HCT116 (cell line): ENCODE measurements at regions not wholly inside any gene's neighbourhood (a gene's known extent, or its start where the extent isn't known, plus 50 kb on each side); places are given as distances from the start of the nearest gene placed in this dataset.
A peak's percentile ranks its signal among the peaks of the same experiment; 100 is the strongest.
"Not testable (repeated sequence)": the region's sequence is repeated elsewhere in the genome, so short reads cannot be mapped to it uniquely, and the experiment has no call there.

ENCODE experiments used
- ATAC-seq: fragments of 200-7000 bp; cut with Tn5 transposase; 2 replicates; pipeline ENCODE4 v1.9.1; 2020; ENCODE audit warnings: mild to moderate bottlenecking, moderate library complexity
- BruUV-seq: library from RNA; stranded (reverse); fragments of 400-500 nt; replicated peaks from 2 replicates; lab custom pipeline; 2021; lab: Mats Ljungman, UMichigan
- CTCF ChIA-PET: fragments of 300-600 bp; sonication (Branson Sonifier 250); formaldehyde crosslinking; loops from one replicate; lab custom pipeline; 2021; ENCODE audit warnings: antibody characterized with exemption; lab: Charles Lee
- POLR2A ChIA-PET: fragments of 300-600, 350-600 bp; sonication (Branson Sonifier 250); formaldehyde crosslinking; loops from one replicate; lab custom pipeline; 2021; ENCODE audit warnings: antibody characterized with exemption; lab: Charles Lee
- RAD21 ChIA-PET, 2 experiments: fragments of 300-600 bp; sonication (Branson Sonifier 250); formaldehyde crosslinking; loops; one replicate each; lab custom pipeline; 2023; ENCODE audit warnings: low total read pairs in 2 of 2; ENCODE audit not compliant: uncharacterized antibody in 2 of 2, unreplicated experiment in 2 of 2, low non-redundant PET in 1 of 2; lab: Charles Lee
- DNase-seq: peaks from one replicate; pipeline ENCODE4 v3.0.0-alpha.2; 2010; ENCODE audit warnings: low read depth, low spot score
- H2AFZ ChIP-seq: fragments of 200-600 bp; shearing (Covaris generic), sonication (generic); 2 replicates; pipeline ENCODE4 v1.6.1; 2017; ENCODE audit warnings: low read depth, mixed run types, mixed read lengths, antibody characterized with exemption, low read length; ENCODE audit not compliant: poor library complexity, severe bottlenecking
- H3K27ac ChIP-seq: 2 replicates; pipeline ENCODE4 v1.5.1; 2012; ENCODE audit warnings: low read depth, low read length
- H3K27me3 ChIP-seq: fragments of 200-600 bp; sonication (generic); 2 replicates; pipeline ENCODE4 v1.6.1; 2016; ENCODE audit warnings: mixed run types, low read length, mixed read lengths; ENCODE audit not compliant: insufficient read depth
- H3K36me3 ChIP-seq, 2 experiments: fragments of 200-500 bp in 1 of 2; fragments of 200-600 bp in 1 of 2; sonication (Bioruptor generic) in 1 of 2; sonication (generic) in 1 of 2; 2 replicates each; pipeline versions ENCODE4 v1.5.1 to v1.6.1; 2014 to 2016; ENCODE audit warnings: low read length in 2 of 2, inconsistent platforms in 1 of 2, mixed read lengths in 1 of 2, mixed run types in 1 of 2; ENCODE audit not compliant: insufficient read depth in 2 of 2, control insufficient read depth in 1 of 2
- H3K4me1 ChIP-seq, 2 experiments: fragments of 200-600 bp in 1 of 2; sonication (generic) in 1 of 2; 2 replicates each; pipeline versions ENCODE4 v1.5.1 to v1.6.1; 2012 to 2017; ENCODE audit warnings: low read length in 2 of 2, inconsistent platforms in 1 of 2, mild to moderate bottlenecking in 1 of 2, mixed read lengths in 1 of 2, mixed run types in 1 of 2, moderate library complexity in 1 of 2; ENCODE audit not compliant: insufficient read depth in 2 of 2, control insufficient read depth in 1 of 2
- H3K4me2 ChIP-seq: fragments of 200-600 bp; sonication (generic); 2 replicates; pipeline ENCODE4 v1.6.1; 2017; ENCODE audit warnings: mixed run types, low read length, mixed read lengths
- H3K4me3 ChIP-seq, 2 experiments: fragments of 200-600 bp in 1 of 2; sonication (generic) in 1 of 2; replicated peaks in 1 of 2; 2 replicates each; pipeline ENCODE4 v1.5.1; 2011 to 2016; ENCODE audit warnings: low read length in 2 of 2, control low read depth in 1 of 2, low read depth in 1 of 2, mild to moderate bottlenecking in 1 of 2, mixed read lengths in 1 of 2, mixed run types in 1 of 2
- H3K79me2 ChIP-seq: fragments of 200-600 bp; sonication (generic); 2 replicates; pipeline ENCODE4 v1.6.1; 2017; ENCODE audit warnings: mild to moderate bottlenecking, mixed run types, low read length, moderate library complexity, mixed read lengths; ENCODE audit not compliant: insufficient read depth
- H3K9ac ChIP-seq: fragments of 200-600 bp; sonication (generic); 2 replicates; pipeline ENCODE4 v1.6.1; 2016; ENCODE audit warnings: low read length, mixed read lengths
- H3K9me2 ChIP-seq: fragments of 200-600 bp; sonication (generic), shearing (Covaris generic); 2 replicates; pipeline ENCODE4 v1.6.1; 2017; ENCODE audit warnings: mixed run types, mild to moderate bottlenecking, moderate library complexity; ENCODE audit not compliant: insufficient read depth
- H3K9me3 ChIP-seq, 2 experiments: fragments of 200-500 bp in 1 of 2; fragments of 200-600 bp in 1 of 2; sonication (Bioruptor generic) in 1 of 2; sonication (generic) in 1 of 2; 2 replicates each; pipeline ENCODE4 v1.6.1; 2014 to 2017; ENCODE audit warnings: low read length in 2 of 2, mixed read lengths in 2 of 2, inconsistent platforms in 1 of 2, low read depth in 1 of 2, mild to moderate bottlenecking in 1 of 2, mixed run types in 1 of 2, moderate library complexity in 1 of 2; ENCODE audit not compliant: control insufficient read depth in 1 of 2, insufficient read depth in 1 of 2
- H4K20me1 ChIP-seq: fragments of 200-600 bp; sonication (generic), shearing (Covaris generic); 2 replicates; pipeline ENCODE4 v1.6.1; 2017; ENCODE audit warnings: mixed run types, mild to moderate bottlenecking, moderate library complexity; ENCODE audit not compliant: insufficient read depth
- CTCF ChIP-seq, 3 experiments: fragments of 200-600 bp in 1 of 3; sonication (generic) in 1 of 3; IDR thresholded peaks in 2 of 3; conservative IDR thresholded peaks in 1 of 3; 2 replicates each; pipeline ENCODE4 v1.5.1; 2012 to 2017; ENCODE audit warnings: low read depth in 2 of 3, low read length in 2 of 3, antibody characterized with exemption in 1 of 3, borderline replicate concordance in 1 of 3, control low read depth in 1 of 3, mild to moderate bottlenecking in 1 of 3, mixed read lengths in 1 of 3, mixed run types in 1 of 3, moderate library complexity in 1 of 3; ENCODE audit not compliant: insufficient read depth in 1 of 3
- MAX ChIP-seq: IDR thresholded peaks from 2 replicates; pipeline ENCODE4 v1.6.1; 2012
- POLR2A ChIP-seq: IDR thresholded peaks from 2 replicates; pipeline ENCODE4 v1.7.0; 2011; ENCODE audit warnings: borderline replicate concordance; ENCODE audit not compliant: insufficient read depth, insufficient read length; ENCODE audit errors: extremely low read depth
- YY1 ChIP-seq: IDR thresholded peaks from 2 replicates; pipeline ENCODE4 v1.6.1; 2011; ENCODE audit warnings: low read length, low read depth, moderate library complexity, mild to moderate bottlenecking; ENCODE audit not compliant: insufficient replicate concordance; ENCODE audit errors: extremely low read depth
- intact Hi-C: fragments of 100-400 bp; cut with micrococcal nuclease; formaldehyde crosslinking; loops from 2 replicates; pipeline ENCODE4 v1.10.0; 2022

GRCh38 chr10:63677001-63677400, 155.8 kb downstream of the REEP3 start:
- H3K9ac ChIP-seq: no peak overlapping the region
- peaks cover 0 to 4% of the 10 kb centered on the region in 2 experiments; a peak in 1 of 4 replicates for H3K4me1 ChIP-seq
- intact Hi-C loops: no loop called here
- H2AFZ ChIP-seq: peak overlapping the region; percentile 23
- H3K27ac ChIP-seq: no peak overlapping the region
- CTCF ChIA-PET: no interaction called here
- POLR2A ChIA-PET: no interaction called here
- H4K20me1 ChIP-seq: no peaks in the 10 kb centered on the region
- H3K4me2 ChIP-seq: no peak overlapping the region
- no peaks in the 10 kb centered on the region for H3K27me3 ChIP-seq
- H3K9me3 ChIP-seq: no peaks in the 10 kb centered on the region
- TF ChIP-seq YY1 (no peak), POLR2A (no peak), MAX (no peak), CTCF (IDR thresholded peaks at IDR 0.05 in 2 of 3, conservative IDR thresholded peaks at IDR 0.05 in 1 of 3; ENCODE audit: borderline replicate concordance in 1 of 3, insufficient read depth in 1 of 3, low read depth in 2 of 3, low read length in 2 of 3) (no peak)
- TF ChIP-seq, all 23 proteins: peak for 0
- Histone ChIP-seq H3K79me2 (no peaks in the 10 kb centered on the region), H3K9me2 (no peaks in the 10 kb centered on the region), H3K36me3 (no peaks in the 10 kb centered on the region), H3K4me3 (no peak overlapping the region)
- no TSS peak for BruUV-seq
- DNase-seq (no peak), ATAC-seq (no peak)
- RAD21 ChIA-PET: no interaction called here

DNA sequence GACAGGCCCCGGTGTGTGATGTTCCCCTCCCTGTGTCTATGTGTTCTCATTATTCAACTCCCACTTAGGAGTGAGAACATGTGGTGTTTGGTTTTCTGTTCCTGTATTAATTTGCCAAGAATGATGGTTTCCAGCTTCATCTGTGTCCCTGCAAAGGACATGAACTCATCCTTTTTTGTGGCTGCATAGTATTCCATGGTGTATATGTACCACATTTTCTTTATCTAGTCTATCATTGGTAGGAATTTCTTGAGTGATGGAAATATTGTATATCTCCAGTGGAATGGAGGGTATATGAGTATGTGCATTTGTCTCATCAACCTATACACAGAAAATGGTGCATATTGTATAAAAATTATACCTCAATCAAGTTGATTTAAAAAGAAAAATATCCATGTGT, 159.3 kb downstream of the REEP3 start:
- H3K9me3 ChIP-seq, DNase-seq, H3K4me2 ChIP-seq, H3K9ac ChIP-seq, CTCF ChIA-PET, H3K9me2 ChIP-seq, H4K20me1 ChIP-seq, H2AFZ ChIP-seq, H3K4me1 ChIP-seq, H3K27me3 ChIP-seq, POLR2A ChIA-PET, H3K36me3 ChIP-seq, H3K4me3 ChIP-seq, RAD21 ChIA-PET, intact Hi-C loops, BruUV-seq, H3K27ac ChIP-seq, ATAC-seq, H3K79me2 ChIP-seq: not testable (repeated sequence)
